Endothelial cell of umbilical vein (primary cell): ENCODE measurements at regions not wholly inside any gene's neighbourhood (a gene's known extent, or its start where the extent isn't known, plus 50 kb on each side); places are given as distances from the start of the nearest gene placed in this dataset.

Experiments used
- CTCF ChIP-seq, 2 donors: IDR thresholded peaks; 1 replicate in 1 of 2; 2 replicates in 1 of 2; pipeline ENCODE4 v1.5.1; 2011; ENCODE audit warnings: low read length in 2 of 2, mild to moderate bottlenecking in 2 of 2, moderate library complexity in 2 of 2, control low read depth in 1 of 2, inconsistent platforms in 1 of 2, low read depth in 1 of 2; ENCODE audit not compliant: insufficient read depth in 1 of 2; ENCODE audit errors: extremely low read depth in 1 of 2
- EZH2 ChIP-seq: IDR thresholded peaks from 2 replicates; pipeline ENCODE4 v1.6.1; 2012; ENCODE audit warnings: borderline replicate concordance, low read depth, mild to moderate bottlenecking, moderate library complexity, low read length, inconsistent platforms; ENCODE audit not compliant: severe bottlenecking
- JUN ChIP-seq: IDR thresholded peaks from 2 replicates; pipeline ENCODE4 v1.6.1; 2011; ENCODE audit warnings: borderline replicate concordance, low read depth; ENCODE audit not compliant: insufficient read length, insufficient read depth
- MAX ChIP-seq: IDR thresholded peaks from 2 replicates; pipeline ENCODE4 v1.6.1; 2011; ENCODE audit not compliant: insufficient read depth, insufficient read length
- MYC ChIP-seq: IDR thresholded peaks from one replicate; pipeline ENCODE4 v1.6.1; 2011; ENCODE audit warnings: mild to moderate bottlenecking, low read depth, low read length
- POLR2A ChIP-seq: IDR thresholded peaks from 2 replicates; pipeline ENCODE4 v1.6.1; 2012; ENCODE audit warnings: low read depth, mild to moderate bottlenecking, control low read depth, low read length
- POLR2AphosphoS5 ChIP-seq: IDR thresholded peaks from 2 replicates; pipeline ENCODE4 v1.6.1; 2012; ENCODE audit warnings: low read depth, mild to moderate bottlenecking, control low read depth, low read length, moderate library complexity; ENCODE audit not compliant: insufficient read depth

- TF ChIP-seq JUN, result no peak
- TF ChIP-seq CTCF (IDR thresholded peaks at IDR 0.05; ENCODE audit: extremely low read depth in 1 of 2, insufficient read depth in 1 of 2, low read depth in 1 of 2, low read length in 2 of 2), result no peak
- TF ChIP-seq POLR2AphosphoS5, result no peak
- no peak for TF ChIP-seq EZH2
- no peak for TF ChIP-seq MAX
- TF ChIP-seq POLR2A, result no peak
- no peak for TF ChIP-seq MYC
Observed at GRCh38 chrX:104428231-104428630, 137.8 kb upstream of the IL1RAPL2 start.
